HepG2 (cell line): ENCODE measurements at regions not wholly inside any gene's neighbourhood (a gene's known extent, or its start where the extent isn't known, plus 50 kb on each side); places are given as distances from the start of the nearest gene placed in this dataset.
A peak's percentile ranks its signal among the peaks of the same experiment; 100 is the strongest.

Experiments
- ATAC-seq: fragments of 200-7000 bp; cut with Tn5 transposase; 3 replicates; pipeline ENCODE4 v1.9.1; 2020; ENCODE audit warnings: mild to moderate bottlenecking, moderate library complexity
- BruUV-seq: library from RNA; stranded (reverse); fragments of 400-500 nt; replicated peaks from 2 replicates; lab custom pipeline; 2021; lab: Mats Ljungman, UMichigan
- CTCF ChIA-PET: fragments of 300-600 bp; formaldehyde crosslinking; extraction: SDS; loops from one replicate; lab custom pipeline; 2021; ENCODE audit warnings: low total read pairs, inconsistent platforms, low intra/inter-chr PET ratio; lab: Yijun Ruan, JAX
- POLR2A ChIA-PET: fragments of 350-600 bp; sonication (Branson Sonifier 250); formaldehyde crosslinking; loops from one replicate; lab custom pipeline; 2020; ENCODE audit warnings: antibody characterized with exemption, inconsistent platforms; lab: Yijun Ruan, JAX
- DNase-seq: peaks from one replicate; pipeline ENCODE4 v3.0.0-alpha.2; 2015; ENCODE audit warnings: low spot score
- FAIRE-seq: peaks from 3 replicates; lab custom pipeline; 2011; peaks lifted over from hg19 to GRCh38; lab: Jason Lieb, UNC
- H2AFZ ChIP-seq: one replicate; pipeline ENCODE4 v1.6.1; 2011; ENCODE audit warnings: low read length, inconsistent platforms
- H3K27ac ChIP-seq: fragments of 300-600 bp; 3 replicates; pipeline ENCODE4 v1.8.0; 2011; ENCODE audit warnings: mixed run types, mild to moderate bottlenecking, mixed read lengths, low read length, inconsistent platforms; ENCODE audit not compliant: insufficient read depth; ENCODE audit errors: extremely low read length
- H3K27me3 ChIP-seq, 2 experiments: fragments of 200-600 bp in 1 of 2; 2 replicates in 1 of 2; 3 replicates in 1 of 2; pipeline versions ENCODE4 v1.6.0 to v1.8.0; 2011; ENCODE audit warnings: low read length in 2 of 2, mild to moderate bottlenecking in 2 of 2, moderate library complexity in 2 of 2, inconsistent platforms in 1 of 2; ENCODE audit not compliant: insufficient read depth in 2 of 2, control insufficient read depth in 1 of 2
- H3K36me3 ChIP-seq, 2 experiments: fragments of 200-600 bp in 1 of 2; replicated peaks in 1 of 2; 2 replicates in 1 of 2; 3 replicates in 1 of 2; pipeline versions ENCODE4 v1.5.1 to v1.8.0; 2011; ENCODE audit warnings: low read length in 2 of 2, inconsistent platforms in 1 of 2; ENCODE audit not compliant: insufficient read depth in 2 of 2, control insufficient read depth in 1 of 2
- H3K4me1 ChIP-seq: 2 replicates; pipeline ENCODE4 v1.5.1; 2012; ENCODE audit warnings: low read length, inconsistent platforms; ENCODE audit not compliant: insufficient read depth
- H3K4me2 ChIP-seq: 2 replicates; pipeline ENCODE4 v1.6.0; 2011; ENCODE audit warnings: low read depth, low read length, inconsistent platforms
- H3K4me3 ChIP-seq, 3 experiments: fragments of 200-600 bp in 1 of 3; sonication (generic), shearing (Covaris generic) in 1 of 3; replicated peaks in 1 of 3; 2 replicates each; pipeline ENCODE4 v1.5.1; 2011 to 2016; ENCODE audit warnings: low read length in 3 of 3, inconsistent platforms in 2 of 3, low read depth in 2 of 3, mild to moderate bottlenecking in 2 of 3, control low read depth in 1 of 3, mixed read lengths in 1 of 3; ENCODE audit not compliant: insufficient read depth in 1 of 3
- H3K79me2 ChIP-seq: one replicate; pipeline ENCODE4 v1.6.1; 2011; ENCODE audit warnings: low read length, inconsistent platforms; ENCODE audit not compliant: insufficient read depth
- H3K9ac ChIP-seq: 2 replicates; pipeline ENCODE4 v1.6.0; 2011; ENCODE audit warnings: mild to moderate bottlenecking, low read depth, low read length, inconsistent platforms; ENCODE audit not compliant: insufficient read depth
- H3K9me3 ChIP-seq: 2 replicates; pipeline ENCODE4 v1.5.1; 2012; ENCODE audit warnings: mild to moderate bottlenecking, low read length
- H4K20me1 ChIP-seq: 2 replicates; pipeline ENCODE4 v1.6.0; 2011; ENCODE audit warnings: inconsistent platforms, mild to moderate bottlenecking, low read length, moderate library complexity; ENCODE audit not compliant: insufficient read depth
- SKI ChIP-seq: fragments of 450-650 bp; IDR thresholded peaks from one replicate; pipeline ENCODE4 v1.6.1; 2018; ENCODE audit warnings: mild to moderate bottlenecking; ENCODE audit not compliant: partially characterized antibody
- SP4 ChIP-seq: sonication (generic); formaldehyde crosslinking; IDR thresholded peaks from 2 replicates; pipeline ENCODE4 v1.8.1; 2023; ENCODE audit warnings: mild to moderate bottlenecking, missing genetic modification reagents
- TEF ChIP-seq: sonication (generic); formaldehyde crosslinking; IDR thresholded peaks from 2 replicates; pipeline ENCODE4 v1.5.0; 2020; ENCODE audit warnings: missing genetic modification reagents
- ZNF280B ChIP-seq: sonication (generic); formaldehyde crosslinking; IDR thresholded peaks from 2 replicates; pipeline ENCODE4 v1.5.0; 2020; ENCODE audit warnings: missing genetic modification reagents, mild to moderate bottlenecking, borderline replicate concordance
- ZNF383 ChIP-seq: sonication (generic); formaldehyde crosslinking; IDR thresholded peaks from 2 replicates; pipeline ENCODE4 v1.4.0; 2020; ENCODE audit warnings: missing genetic modification reagents, mild to moderate bottlenecking, borderline replicate concordance
- WGBS: methylation state at CpG from one replicate; pipeline ENCODE4 v1.1.6; 2017; ENCODE audit warnings: low lambda C conversion rate; 5-methylcytosine and 5-hydroxymethylcytosine counted together
- in situ Hi-C: cut with HindIII; loops from 2 replicates; pipeline ENCODE4 v1.10.0; 2017; ENCODE audit warnings: low pct_unique_long_range_greater_than_20kb; ENCODE audit not compliant: extremely low pct_ligation_motif_present
- intact Hi-C: fragments of 100-400 bp; cut with micrococcal nuclease; formaldehyde crosslinking; loops from one replicate; pipeline ENCODE4 v1.10.0; 2022; ENCODE audit not compliant: unreplicated experiment

- TF ChIP-seq SP4 (no peak), TEF (CRISPR knock-in tag) (no peak), SKI (no peak)
These were observed 58.6 kb upstream of the CDON start (continued) for GRCh38 chr11:126121296-126121695.

- Histone ChIP-seq H3K9me3 (no peaks in the 10 kb centered on the region), H3K79me2 (no peaks in the 10 kb centered on the region), H3K27ac (no peak overlapping the region), H3K9ac (no peak overlapping the region), H3K36me3 (no peaks in the 10 kb centered on the region), H3K4me3 (no peak overlapping the region), H2AFZ (no peak overlapping the region), H3K27me3 (no peaks in the 10 kb centered on the region), H3K4me2 (no peak overlapping the region), H3K4me1 (peaks cover 42% of the 10 kb centered on the region), H4K20me1 (no peaks in the 10 kb centered on the region)
- intact Hi-C loops, result no loop called here
- FAIRE-seq (no peak), DNase-seq (no peak), ATAC-seq (no peak)
- no TSS peak for BruUV-seq
- in situ Hi-C loops, result no loop called here
- POLR2A ChIA-PET, result no interaction called here
- TF ChIP-seq ZNF280B (CRISPR knock-in tag) (0 out of 2 replicates have a peak, but pooled peaks have one; percentile 44), ZNF383 (CRISPR knock-in tag) (no peak)
- CTCF ChIA-PET, result no interaction called here
- 74% methylated on average over 4 of the region's 10 CpGs for WGBS
These were observed 56.1 kb upstream of the CDON start for GRCh38 chr11:126118806-126119205.
